ENCODE measurements at regions not wholly inside any gene's neighbourhood (a gene's known extent, or its start where the extent isn't known, plus 50 kb on each side); places are given as distances from the start of the nearest gene placed in this dataset.
A peak's percentile ranks its signal among the peaks of the same experiment; 100 is the strongest.

GRCh38 chr2:147368306-147368705 lies 476.5 kb upstream of the ACVR2A start (continued):
- TF ChIP-seq POU6F1 (CRISPR knock-in tag; IDR thresholded peaks at IDR 0.05; ENCODE audit: borderline replicate concordance, low read depth) (no peak), PPARA (CRISPR knock-in tag; IDR thresholded peaks at IDR 0.05; ENCODE audit: borderline replicate concordance) (no peak)

GRCh38 chr2:147366279-147366678 lies 478.6 kb upstream of the ACVR2A start:
- no peak for ATAC-seq
- TF ChIP-seq ESRRG (CRISPR knock-in tag; IDR thresholded peaks at IDR 0.05) (no peak), PATZ1 (CRISPR knock-in tag; IDR thresholded peaks at IDR 0.05; ENCODE audit: borderline replicate concordance) (no peak), BACH2 (CRISPR knock-in tag; IDR thresholded peaks at IDR 0.05; ENCODE audit: borderline replicate concordance) (no peak), GLIS3 (CRISPR knock-in tag; IDR thresholded peaks at IDR 0.05) (no peak), SNAI2 (CRISPR knock-in tag; IDR thresholded peaks at IDR 0.05) (no peak), CSDC2 (CRISPR knock-in tag; IDR thresholded peaks at IDR 0.05) (no peak), TOX (CRISPR knock-in tag; IDR thresholded peaks at IDR 0.05; ENCODE audit: borderline replicate concordance) (no peak), RARB (CRISPR knock-in tag; IDR thresholded peaks at IDR 0.05) (no peak), CREB5 (CRISPR knock-in tag; IDR thresholded peaks at IDR 0.05; ENCODE audit: low read depth) (no peak), ZNF70 (CRISPR knock-in tag; IDR thresholded peaks at IDR 0.05) (no peak), OSR1 (CRISPR knock-in tag; IDR thresholded peaks at IDR 0.05) (no peak), ISL1 (CRISPR knock-in tag; IDR thresholded peaks at IDR 0.05) (no peak), ZC3H10 (CRISPR knock-in tag; IDR thresholded peaks at IDR 0.05) (no peak), ZFP30 (CRISPR knock-in tag; IDR thresholded peaks at IDR 0.05) (no peak), PPARA (CRISPR knock-in tag; IDR thresholded peaks at IDR 0.05; ENCODE audit: borderline replicate concordance) (no peak), ARNTL (CRISPR knock-in tag; IDR thresholded peaks at IDR 0.05; ENCODE audit: borderline replicate concordance, low read depth) (no peak), POU6F1 (CRISPR knock-in tag; IDR thresholded peaks at IDR 0.05; ENCODE audit: borderline replicate concordance, low read depth) (no peak)
- TF ChIP-seq, protein P1, sequence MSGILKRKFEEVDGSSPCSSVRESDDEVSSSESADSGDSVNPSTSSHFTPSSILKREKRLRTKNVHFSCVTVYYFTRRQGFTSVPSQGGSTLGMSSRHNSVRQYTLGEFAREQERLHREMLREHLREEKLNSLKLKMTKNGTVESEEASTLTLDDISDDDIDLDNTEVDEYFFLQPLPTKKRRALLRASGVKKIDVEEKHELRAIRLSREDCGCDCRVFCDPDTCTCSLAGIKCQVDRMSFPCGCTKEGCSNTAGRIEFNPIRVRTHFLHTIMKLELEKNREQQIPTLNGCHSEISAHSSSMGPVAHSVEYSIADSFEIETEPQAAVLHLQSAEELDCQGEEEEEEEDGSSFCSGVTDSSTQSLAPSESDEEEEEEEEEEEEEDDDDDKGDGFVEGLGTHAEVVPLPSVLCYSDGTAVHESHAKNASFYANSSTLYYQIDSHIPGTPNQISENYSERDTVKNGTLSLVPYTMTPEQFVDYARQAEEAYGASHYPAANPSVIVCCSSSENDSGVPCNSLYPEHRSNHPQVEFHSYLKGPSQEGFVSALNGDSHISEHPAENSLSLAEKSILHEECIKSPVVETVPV (CRISPR knock-in tag; IDR thresholded peaks at IDR 0.05): no peak
- TF ChIP-seq, protein P2, sequence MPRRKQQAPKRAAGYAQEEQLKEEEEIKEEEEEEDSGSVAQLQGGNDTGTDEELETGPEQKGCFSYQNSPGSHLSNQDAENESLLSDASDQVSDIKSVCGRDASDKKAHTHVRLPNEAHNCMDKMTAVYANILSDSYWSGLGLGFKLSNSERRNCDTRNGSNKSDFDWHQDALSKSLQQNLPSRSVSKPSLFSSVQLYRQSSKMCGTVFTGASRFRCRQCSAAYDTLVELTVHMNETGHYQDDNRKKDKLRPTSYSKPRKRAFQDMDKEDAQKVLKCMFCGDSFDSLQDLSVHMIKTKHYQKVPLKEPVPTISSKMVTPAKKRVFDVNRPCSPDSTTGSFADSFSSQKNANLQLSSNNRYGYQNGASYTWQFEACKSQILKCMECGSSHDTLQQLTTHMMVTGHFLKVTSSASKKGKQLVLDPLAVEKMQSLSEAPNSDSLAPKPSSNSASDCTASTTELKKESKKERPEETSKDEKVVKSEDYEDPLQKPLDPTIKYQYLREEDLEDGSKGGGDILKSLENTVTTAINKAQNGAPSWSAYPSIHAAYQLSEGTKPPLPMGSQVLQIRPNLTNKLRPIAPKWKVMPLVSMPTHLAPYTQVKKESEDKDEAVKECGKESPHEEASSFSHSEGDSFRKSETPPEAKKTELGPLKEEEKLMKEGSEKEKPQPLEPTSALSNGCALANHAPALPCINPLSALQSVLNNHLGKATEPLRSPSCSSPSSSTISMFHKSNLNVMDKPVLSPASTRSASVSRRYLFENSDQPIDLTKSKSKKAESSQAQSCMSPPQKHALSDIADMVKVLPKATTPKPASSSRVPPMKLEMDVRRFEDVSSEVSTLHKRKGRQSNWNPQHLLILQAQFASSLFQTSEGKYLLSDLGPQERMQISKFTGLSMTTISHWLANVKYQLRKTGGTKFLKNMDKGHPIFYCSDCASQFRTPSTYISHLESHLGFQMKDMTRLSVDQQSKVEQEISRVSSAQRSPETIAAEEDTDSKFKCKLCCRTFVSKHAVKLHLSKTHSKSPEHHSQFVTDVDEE (CRISPR knock-in tag; IDR thresholded peaks at IDR 0.05): no peak

DNA sequence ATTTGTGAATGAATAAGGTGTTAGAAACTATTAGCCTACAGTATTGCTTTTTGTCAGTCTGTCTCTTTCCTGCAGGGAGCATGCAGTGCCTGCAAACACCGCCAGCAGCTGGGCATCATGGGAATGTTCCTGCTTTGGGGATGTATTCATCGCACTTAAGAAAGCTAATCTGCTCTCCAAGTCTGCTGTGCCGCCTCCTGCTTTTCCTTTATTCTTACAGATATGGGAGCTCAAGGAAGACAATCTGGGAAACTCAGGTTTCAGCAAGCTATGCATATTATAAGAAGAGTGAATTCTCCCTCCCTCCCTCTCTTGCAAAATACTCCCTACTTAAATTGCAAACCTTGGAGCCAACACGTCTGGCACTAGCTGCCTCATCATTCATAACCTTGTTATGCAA lies 479.2 kb upstream of the ACVR2A start:
- peak; percentile 25; the same call in 1 of the 3 replicates for ATAC-seq
- TF ChIP-seq CSDC2 (CRISPR knock-in tag; IDR thresholded peaks at IDR 0.05) (no peak), SNAI2 (CRISPR knock-in tag; IDR thresholded peaks at IDR 0.05) (no peak), ISL1 (CRISPR knock-in tag; IDR thresholded peaks at IDR 0.05) (no peak), PATZ1 (CRISPR knock-in tag; IDR thresholded peaks at IDR 0.05; ENCODE audit: borderline replicate concordance) (no peak), ZFP30 (CRISPR knock-in tag; IDR thresholded peaks at IDR 0.05) (no peak), TOX (CRISPR knock-in tag; IDR thresholded peaks at IDR 0.05; ENCODE audit: borderline replicate concordance) (no peak)
- TF ChIP-seq, protein P2 (CRISPR knock-in tag; IDR thresholded peaks at IDR 0.05): no peak
- TF ChIP-seq, protein P1 (CRISPR knock-in tag; IDR thresholded peaks at IDR 0.05): no peak
